Dedifferentiated amniotic fluid mesenchymal stem cell (primary cell): ENCODE measurements at regions not wholly inside any gene's neighbourhood (a gene's known extent, or its start where the extent isn't known, plus 50 kb on each side); places are given as distances from the start of the nearest gene placed in this dataset.

Source experiments
- DNase-seq: peaks from one replicate; pipeline ENCODE4 v3.0.0-alpha.2; 2016; ENCODE audit errors: extremely low spot score

GRCh38 chr7:136256491-136256890, 279.3 kb upstream of the MTPN start:
- no peak for DNase-seq

GRCh38 chr7:136254148-136254547, 277.0 kb upstream of the MTPN start:
- no peak for DNase-seq

GRCh38 chr7:136251826-136252225, 274.7 kb upstream of the MTPN start:
- no peak for DNase-seq

- DNase-seq, result no peak
These were observed 270.1 kb upstream of the MTPN start for GRCh38 chr7:136247211-136247610.

- DNase-seq, result no peak
These were observed 268.3 kb upstream of the MTPN start for GRCh38 chr7:136245327-136246004.

- no peak for DNase-seq
These were observed 256.9 kb upstream of the MTPN start for GRCh38 chr7:136234040-136234439.

- no peak for DNase-seq
These were observed 253.1 kb upstream of the MTPN start for GRCh38 chr7:136230210-136230609.

- DNase-seq, result no peak
These were observed 252.6 kb upstream of the MTPN start for GRCh38 chr7:136229790-136230189.

GRCh38 chr7:136228171-136228570, 251.0 kb upstream of the MTPN start:
- DNase-seq, result no peak

GRCh38 chr7:136214356-136214755, 237.2 kb upstream of the MTPN start:
- no peak for DNase-seq

GRCh38 chr7:136213012-136213411, 235.9 kb upstream of the MTPN start:
- DNase-seq, result no peak

- DNase-seq, result no peak
These were observed 233.5 kb upstream of the MTPN start for GRCh38 chr7:136210664-136211063.

GRCh38 chr7:136210079-136210478, 232.9 kb upstream of the MTPN start:
- DNase-seq, result no peak

- DNase-seq, result no peak
These were observed 228.8 kb upstream of the MTPN start for GRCh38 chr7:136205956-136206355.

- no peak for DNase-seq
These were observed 221.0 kb upstream of the MTPN start for GRCh38 chr7:136198168-136198567.

- DNase-seq, result no peak
These were observed 217.7 kb upstream of the MTPN start for GRCh38 chr7:136194878-136195277.

GRCh38 chr7:136193940-136194339, 216.8 kb upstream of the MTPN start:
- DNase-seq, result no peak

- no peak for DNase-seq
These were observed 212.4 kb upstream of the MTPN start for GRCh38 chr7:136189506-136189998.

GRCh38 chr7:136186281-136186680, 209.1 kb upstream of the MTPN start:
- no peak for DNase-seq

GRCh38 chr7:136184719-136185118, 207.6 kb upstream of the MTPN start:
- DNase-seq, result no peak

GRCh38 chr7:136183981-136184380, 206.8 kb upstream of the MTPN start:
- DNase-seq, result no peak

- no peak for DNase-seq
These were observed 203.8 kb upstream of the MTPN start for GRCh38 chr7:136180984-136181383.

GRCh38 chr7:136179851-136180721, 202.9 kb upstream of the MTPN start:
- no peak for DNase-seq
